ENCODE measurements at regions not wholly inside any gene's neighbourhood (a gene's known extent, or its start where the extent isn't known, plus 50 kb on each side); places are given as distances from the start of the nearest gene placed in this dataset.
"Not testable (repeated sequence)": the region's sequence is repeated elsewhere in the genome, so short reads cannot be mapped to it uniquely, and the experiment has no call there.

DNA sequence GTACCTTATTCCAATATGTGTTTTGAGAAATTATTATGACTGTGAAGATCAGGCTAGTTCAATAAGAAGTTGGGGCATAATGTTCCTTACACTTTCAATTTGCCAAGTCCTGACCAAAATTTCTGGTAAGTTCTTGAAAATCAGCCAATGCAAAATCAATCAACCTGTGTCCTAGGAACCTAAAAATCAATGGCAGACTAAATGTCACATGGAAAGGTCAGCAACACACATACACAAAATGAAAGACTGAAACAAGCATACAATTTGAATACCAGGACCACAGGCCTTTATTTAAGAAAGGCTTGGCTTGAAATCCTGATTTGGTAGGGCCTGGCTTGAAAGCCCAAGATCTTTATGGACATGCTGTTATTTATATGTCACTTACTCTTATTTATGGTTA, 155.5 kb upstream of the ZKSCAN2 start:
- no peak for DNase-seq (ENCODE audit: low read depth in 1 of 2, low spot score in 1 of 2)
- in situ Hi-C loops (cut with HindIII; ENCODE audit: low pct_unique_long_range_greater_than_20kb, low sequenced_read_pairs) = no loop called here
- TF ChIP-seq JUND (IDR thresholded peaks at IDR 0.05; ENCODE audit: low read depth) = no peak

DNA sequence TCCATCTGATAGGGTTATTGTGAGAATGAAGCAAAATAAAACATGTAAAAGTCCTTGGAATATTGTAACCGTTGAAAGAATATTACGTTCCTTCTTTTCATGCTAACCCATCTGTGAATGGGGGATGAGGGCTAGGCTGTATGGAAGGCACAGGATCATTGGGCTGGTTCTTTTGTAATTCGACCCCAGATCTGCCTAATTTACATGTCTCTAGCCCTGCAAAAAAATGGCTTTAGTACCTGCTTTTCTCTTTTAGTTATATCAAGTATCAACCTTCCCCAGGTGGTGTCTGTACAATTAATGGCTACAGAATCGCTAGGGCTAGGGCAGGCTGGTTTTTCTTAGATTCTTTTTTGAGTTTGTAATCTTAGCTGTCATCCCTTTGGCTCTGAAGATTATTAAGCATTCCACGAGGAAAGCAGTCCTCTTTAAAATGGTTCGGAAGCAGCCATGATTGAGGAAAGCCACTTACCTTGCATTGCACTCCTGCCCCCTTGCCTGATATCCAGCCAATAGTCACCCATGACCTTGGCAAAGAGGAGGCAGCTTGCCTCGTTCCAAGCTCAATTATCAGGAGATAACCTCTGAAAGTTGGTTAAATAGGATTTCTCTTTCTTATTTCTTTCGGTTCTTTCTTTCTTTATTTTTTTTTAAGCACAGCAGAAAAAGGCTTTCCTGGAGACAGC, 153.9 kb upstream of the ZKSCAN2 start:
- TF ChIP-seq JUND (IDR thresholded peaks at IDR 0.05; ENCODE audit: low read depth) = no peak
- in situ Hi-C loops (cut with HindIII; ENCODE audit: low pct_unique_long_range_greater_than_20kb, low sequenced_read_pairs) = no loop called here
- DNase-seq (ENCODE audit: low read depth in 1 of 2, low spot score in 1 of 2) = no peak

DNA sequence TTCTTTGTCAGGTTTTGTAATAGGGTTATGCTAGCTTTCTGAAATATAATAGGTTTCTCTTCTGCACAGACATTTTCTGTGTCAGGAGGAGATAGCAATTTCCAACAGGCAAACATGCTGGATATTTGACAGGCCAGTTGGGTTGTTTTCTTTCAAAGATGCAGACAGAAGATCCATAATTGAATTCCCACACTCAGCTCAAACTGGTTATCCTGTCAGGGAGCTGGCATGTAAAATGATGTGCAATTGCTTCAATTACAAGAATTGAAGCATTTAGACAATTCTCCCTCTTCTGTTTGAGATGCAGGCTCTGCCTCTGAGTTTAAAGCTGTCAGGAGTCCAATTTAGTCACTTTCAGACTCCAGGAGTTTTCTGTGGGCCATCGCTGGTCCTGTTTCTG, 146.2 kb upstream of the ZKSCAN2 start:
- in situ Hi-C loops (cut with HindIII; ENCODE audit: low pct_unique_long_range_greater_than_20kb, low sequenced_read_pairs) = no loop called here
- TF ChIP-seq JUND (IDR thresholded peaks at IDR 0.05; ENCODE audit: low read depth) = no peak
- DNase-seq (ENCODE audit: low read depth in 1 of 2, low spot score in 1 of 2) = no peak

DNA sequence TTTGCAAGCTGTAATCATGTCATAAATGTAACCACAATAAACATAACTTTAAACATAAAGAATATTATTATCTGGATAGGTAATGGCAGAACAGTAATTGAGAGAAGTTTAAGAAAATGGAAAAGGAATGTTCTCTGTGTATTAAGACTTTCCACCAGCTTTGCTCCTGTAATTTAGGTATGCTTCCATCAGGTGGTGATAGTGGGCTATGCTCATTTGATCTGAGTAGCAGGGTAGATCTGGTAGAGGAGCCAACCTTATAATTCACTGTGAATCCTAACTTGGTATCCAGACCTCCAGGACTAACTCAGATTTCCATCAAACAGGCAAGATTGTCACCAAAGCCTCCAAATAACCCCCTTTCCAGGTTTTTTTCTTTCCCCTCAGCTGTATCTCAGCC, 137.9 kb upstream of the ZKSCAN2 start:
- no peak for TF ChIP-seq JUND (IDR thresholded peaks at IDR 0.05; ENCODE audit: low read depth)
- in situ Hi-C loops (cut with HindIII; ENCODE audit: low pct_unique_long_range_greater_than_20kb, low sequenced_read_pairs) = no loop called here
- DNase-seq (ENCODE audit: low read depth in 1 of 2, low spot score in 1 of 2) = no peak

DNA sequence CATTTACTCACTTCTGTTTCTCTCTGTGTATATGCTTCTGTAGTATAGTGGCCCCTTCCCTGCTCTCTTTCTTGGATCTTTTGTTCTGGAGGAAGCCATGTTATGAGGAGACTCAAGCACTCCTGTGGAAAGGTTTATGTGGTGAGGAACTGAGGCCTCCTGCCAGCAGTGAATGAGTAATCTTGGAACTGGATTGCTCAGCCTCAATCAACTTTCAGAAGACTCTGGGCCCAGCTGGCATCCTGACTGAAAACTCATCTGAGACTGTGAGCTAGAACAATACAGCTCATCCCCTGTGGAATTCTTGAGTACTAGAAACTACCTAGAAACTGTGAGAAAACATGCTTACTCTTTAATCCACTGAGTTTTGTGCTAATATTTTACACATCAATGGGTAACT, 133.1 kb upstream of the ZKSCAN2 start:
- no peak for TF ChIP-seq JUND (IDR thresholded peaks at IDR 0.05; ENCODE audit: low read depth)
- no peak for DNase-seq (ENCODE audit: low read depth in 1 of 2, low spot score in 1 of 2)
- in situ Hi-C loops (cut with HindIII; ENCODE audit: low pct_unique_long_range_greater_than_20kb, low sequenced_read_pairs) = no loop called here

DNA sequence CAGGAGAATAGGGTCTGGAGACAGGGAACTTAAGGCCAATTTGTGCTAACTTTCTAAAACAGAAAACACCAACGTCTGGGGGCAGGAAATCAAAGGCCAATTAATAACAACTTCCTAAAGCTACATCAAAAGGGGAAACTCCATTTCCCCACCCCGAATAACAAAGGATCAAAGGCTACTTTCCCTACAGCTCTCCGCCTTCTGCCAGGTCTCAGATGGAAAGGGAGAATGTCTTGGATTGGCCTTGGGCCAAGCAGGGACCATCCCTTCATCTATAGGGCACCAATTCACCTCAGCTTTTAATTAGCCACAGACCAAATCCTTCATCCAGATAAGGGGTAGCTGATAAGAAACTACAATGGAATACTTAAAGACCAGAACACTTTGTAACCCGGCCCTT, 116.9 kb upstream of the ZKSCAN2 start:
- no peak for TF ChIP-seq JUND (IDR thresholded peaks at IDR 0.05; ENCODE audit: low read depth)
- DNase-seq (ENCODE audit: low read depth in 1 of 2, low spot score in 1 of 2) = no peak
- in situ Hi-C loops (cut with HindIII; ENCODE audit: low pct_unique_long_range_greater_than_20kb, low sequenced_read_pairs) = no loop called here

DNA sequence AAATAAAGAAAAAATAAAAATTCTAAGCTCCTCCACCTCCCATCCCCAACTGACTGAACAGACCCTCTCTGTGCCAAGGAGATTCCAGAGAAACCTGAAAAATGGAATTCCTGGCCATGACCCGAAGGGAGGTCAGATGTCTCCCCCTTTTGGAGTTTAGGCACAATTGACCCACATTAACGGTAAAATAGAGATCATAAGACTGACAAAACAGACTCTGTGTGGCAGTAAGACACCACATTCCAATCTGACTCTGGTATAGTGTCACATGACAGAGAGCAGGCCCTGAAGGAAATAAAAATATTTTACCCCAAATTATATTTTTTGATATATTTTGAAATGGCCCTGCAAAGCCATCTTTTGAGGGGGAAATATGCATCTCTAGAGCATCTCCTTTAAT, 115.1 kb upstream of the ZKSCAN2 start:
- peak in 1 of 2 experiments; percentile 8 for DNase-seq (ENCODE audit: low read depth in 1 of 2, low spot score in 1 of 2)
- no peak for TF ChIP-seq JUND (IDR thresholded peaks at IDR 0.05; ENCODE audit: low read depth)
- in situ Hi-C loops (cut with HindIII; ENCODE audit: low pct_unique_long_range_greater_than_20kb, low sequenced_read_pairs) = no loop called here

DNA sequence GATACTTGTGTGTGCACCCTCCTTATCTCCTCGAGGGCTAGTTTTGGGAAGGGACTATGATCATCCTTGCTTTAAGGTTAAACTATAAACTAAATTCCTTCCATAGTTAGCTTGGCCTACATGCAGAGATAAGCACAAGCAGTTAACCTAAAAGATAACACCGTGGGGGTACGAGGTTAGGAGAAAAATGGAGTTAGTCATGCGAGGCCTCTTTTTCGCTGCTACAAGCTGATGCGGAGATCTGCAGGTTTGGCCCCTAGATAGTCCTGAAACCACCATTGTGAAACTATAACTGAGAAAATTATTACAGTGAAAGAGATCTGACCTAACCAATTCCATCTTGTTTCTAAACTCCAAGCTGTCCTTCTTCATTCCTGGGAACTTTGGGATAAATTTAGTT, 113.7 kb upstream of the ZKSCAN2 start:
- in situ Hi-C loops (cut with HindIII; ENCODE audit: low pct_unique_long_range_greater_than_20kb, low sequenced_read_pairs) = no loop called here
- TF ChIP-seq JUND (IDR thresholded peaks at IDR 0.05; ENCODE audit: low read depth) = no peak
- DNase-seq (ENCODE audit: low read depth in 1 of 2, low spot score in 1 of 2) = no peak

DNA sequence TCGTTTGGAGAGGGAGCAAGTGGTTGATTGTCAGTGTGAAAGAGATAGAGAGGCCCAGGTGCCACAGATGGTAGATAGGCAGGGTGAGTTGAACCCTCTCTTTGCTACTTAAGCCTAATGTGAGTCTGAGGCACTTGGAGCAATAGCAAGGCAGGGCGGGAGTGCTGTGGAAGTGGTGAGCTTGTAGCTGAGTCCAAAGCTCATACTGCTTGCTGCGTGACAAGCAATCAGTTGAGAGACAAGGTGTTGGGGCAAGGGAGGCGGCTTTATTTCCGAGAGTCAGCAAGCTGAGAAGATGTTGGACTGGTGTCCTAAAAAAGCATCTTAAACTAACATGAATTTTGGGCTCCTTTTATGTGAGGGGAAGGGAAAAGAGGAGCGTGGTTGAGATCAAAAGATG, 112.9 kb upstream of the ZKSCAN2 start:
- in situ Hi-C loops (cut with HindIII; ENCODE audit: low pct_unique_long_range_greater_than_20kb, low sequenced_read_pairs) = no loop called here
- no peak for DNase-seq (ENCODE audit: low read depth in 1 of 2, low spot score in 1 of 2)
- TF ChIP-seq JUND (IDR thresholded peaks at IDR 0.05; ENCODE audit: low read depth) = no peak

DNA sequence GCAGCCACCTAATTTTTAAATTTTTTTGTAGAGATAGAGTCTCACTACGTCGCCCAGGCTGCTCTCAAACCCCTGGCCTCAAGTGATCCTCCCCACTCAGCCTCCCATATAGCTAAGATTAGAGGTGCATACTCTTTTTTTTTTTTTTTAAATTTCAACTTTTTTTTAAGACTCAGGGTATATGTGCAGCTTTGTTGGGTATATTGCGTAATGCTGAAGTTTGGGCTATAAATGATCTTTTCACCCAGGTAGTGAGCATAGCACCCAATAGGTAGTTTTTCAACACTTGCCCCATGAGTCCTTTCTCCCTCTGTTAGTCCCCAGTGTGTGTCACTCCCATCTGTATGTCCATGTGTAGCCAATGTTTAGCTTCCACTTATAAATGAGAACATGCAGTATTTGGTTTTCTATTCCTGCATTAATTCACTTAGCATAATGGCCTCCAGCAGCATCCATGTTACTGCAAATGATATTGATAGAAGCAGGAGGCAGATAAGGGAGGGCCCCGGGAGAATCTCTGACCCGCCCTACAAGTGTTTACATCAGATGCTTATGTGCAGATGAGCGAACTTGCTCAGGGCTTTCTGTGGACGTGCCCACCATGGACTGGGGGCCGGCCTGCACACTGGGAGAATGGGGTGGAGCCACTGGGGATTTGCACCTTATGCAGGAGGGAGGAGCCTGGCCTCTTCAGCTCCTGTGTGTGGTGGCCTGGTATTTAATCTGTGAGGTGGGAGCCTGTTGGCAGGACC, 110.3 kb upstream of the ZKSCAN2 start:
- in situ Hi-C loops (cut with HindIII; ENCODE audit: low pct_unique_long_range_greater_than_20kb, low sequenced_read_pairs) = no loop called here
- TF ChIP-seq JUND (IDR thresholded peaks at IDR 0.05; ENCODE audit: low read depth) = no peak
- no peak for DNase-seq (ENCODE audit: low read depth in 1 of 2, low spot score in 1 of 2)

DNA sequence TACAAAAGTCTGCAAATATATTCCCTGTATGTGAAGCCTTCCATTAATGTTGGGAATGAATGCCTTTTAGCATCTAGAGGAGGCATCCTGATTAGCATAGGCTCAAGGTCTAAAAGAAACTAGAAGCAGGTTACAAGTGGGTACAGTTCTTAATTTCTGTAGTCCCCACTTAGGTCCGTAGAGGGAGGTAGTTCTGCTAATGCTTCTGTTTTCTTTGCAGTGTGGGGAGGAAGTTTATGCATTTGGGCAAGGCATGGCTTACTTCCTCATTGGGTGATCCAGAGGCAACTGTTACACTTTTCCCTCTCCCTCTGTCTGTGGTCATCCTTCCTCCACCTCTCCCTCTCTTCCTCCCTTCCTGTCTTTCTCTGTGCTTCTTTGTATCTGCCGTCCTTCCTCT, 108.4 kb upstream of the ZKSCAN2 start:
- no peak for TF ChIP-seq JUND (IDR thresholded peaks at IDR 0.05; ENCODE audit: low read depth)

DNA sequence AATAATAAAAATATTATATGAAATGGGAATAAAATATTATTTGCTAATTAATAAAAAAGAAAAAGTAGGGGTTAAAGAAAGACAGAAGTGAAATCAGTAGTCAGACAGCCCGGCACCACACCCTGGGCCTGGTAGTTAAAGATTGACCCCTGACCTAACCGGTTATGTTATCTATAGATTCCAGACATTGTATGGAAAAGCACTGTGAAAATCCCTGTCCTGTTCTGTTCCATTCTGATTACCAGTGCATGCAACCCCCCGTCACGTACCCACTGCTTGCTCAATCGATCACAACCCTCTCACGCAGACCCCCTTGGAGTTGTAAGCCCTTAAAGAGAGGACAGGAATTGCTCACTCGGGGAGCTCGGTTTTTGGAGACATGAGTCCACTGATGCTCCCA, 101.9 kb upstream of the ZKSCAN2 start:
- DNase-seq (ENCODE audit: low read depth in 1 of 2, low spot score in 1 of 2); in situ Hi-C loops (cut with HindIII; ENCODE audit: low pct_unique_long_range_greater_than_20kb, low sequenced_read_pairs): not testable (repeated sequence)

More for the DNA sequence above, 108.4 kb upstream of the ZKSCAN2 start:
- in situ Hi-C loops (cut with HindIII; ENCODE audit: low pct_unique_long_range_greater_than_20kb, low sequenced_read_pairs) = no loop called here
- peak in 1 of 2 experiments; percentile 10 for DNase-seq (ENCODE audit: low read depth in 1 of 2, low spot score in 1 of 2)

DNA sequence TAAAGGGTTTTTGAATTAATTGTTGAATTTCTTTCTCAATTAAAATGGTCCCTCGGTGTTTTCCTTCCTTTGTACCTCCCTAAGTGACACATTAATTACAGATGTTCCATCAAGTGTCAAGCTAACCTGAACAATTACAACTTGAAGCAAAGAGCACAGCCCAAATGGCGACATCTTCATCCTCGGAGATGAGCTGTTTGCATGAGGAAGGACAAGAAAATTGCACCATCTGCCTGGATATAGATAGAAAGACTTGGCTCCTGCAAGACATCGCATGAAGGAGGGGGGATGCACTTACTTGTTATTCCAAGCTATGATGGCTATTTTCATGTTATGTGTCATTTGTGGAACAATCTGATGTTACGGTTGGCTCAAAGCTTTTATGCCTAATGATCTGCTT, 86.4 kb upstream of the ZKSCAN2 start:
- no peak for DNase-seq (ENCODE audit: low read depth in 1 of 2, low spot score in 1 of 2)
- in situ Hi-C loops (cut with HindIII; ENCODE audit: low pct_unique_long_range_greater_than_20kb, low sequenced_read_pairs) = no loop called here

More for the DNA sequence above, 86.4 kb upstream of the ZKSCAN2 start:
- TF ChIP-seq JUND (IDR thresholded peaks at IDR 0.05; ENCODE audit: low read depth) = no peak
